ENCODE measurements at regions not wholly inside any gene's neighbourhood (a gene's known extent, or its start where the extent isn't known, plus 50 kb on each side); places are given as distances from the start of the nearest gene placed in this dataset.
A peak's percentile ranks its signal among the peaks of the same experiment; 100 is the strongest.

GRCh38 chr13:40404967-40405716 lies 261.3 kb downstream of the FOXO1 start:
- no peak for DNase-seq

- DNase-seq: no peak
These were observed 259.9 kb downstream of the FOXO1 start for GRCh38 chr13:40406405-40407120.

- no peak for DNase-seq
These were observed 258.9 kb downstream of the FOXO1 start for GRCh38 chr13:40407567-40407966.

- no peak for DNase-seq
These were observed 257.8 kb downstream of the FOXO1 start for GRCh38 chr13:40408602-40409001.

GRCh38 chr13:40409278-40409677 lies 257.2 kb downstream of the FOXO1 start:
- no peak for DNase-seq

- DNase-seq: no peak
These were observed 256.1 kb downstream of the FOXO1 start for GRCh38 chr13:40410315-40410714.

- no peak for DNase-seq
These were observed 246.2 kb downstream of the FOXO1 start for GRCh38 chr13:40420160-40420740.

GRCh38 chr13:40422588-40423235 lies 243.7 kb downstream of the FOXO1 start:
- DNase-seq: no peak

GRCh38 chr13:40428354-40428753 lies 238.1 kb downstream of the FOXO1 start:
- DNase-seq: no peak

GRCh38 chr13:40429706-40430545 lies 236.5 kb downstream of the FOXO1 start:
- no peak for DNase-seq

- DNase-seq: no peak
These were observed 234.1 kb downstream of the FOXO1 start for GRCh38 chr13:40432018-40432978.

- no peak for DNase-seq
These were observed 233.4 kb downstream of the FOXO1 start for GRCh38 chr13:40433001-40433400.

- DNase-seq: no peak
These were observed 232.9 kb downstream of the FOXO1 start for GRCh38 chr13:40433577-40433976.

- DNase-seq: no peak
These were observed 231.7 kb downstream of the FOXO1 start for GRCh38 chr13:40434516-40435397.

GRCh38 chr13:40438022-40438680 lies 228.3 kb downstream of the FOXO1 start:
- DNase-seq: no peak

- DNase-seq: no peak
These were observed 227.2 kb downstream of the FOXO1 start for GRCh38 chr13:40438999-40439797.

- DNase-seq: no peak
These were observed 226.5 kb downstream of the FOXO1 start for GRCh38 chr13:40439928-40440327.

- peak; percentile 41 for DNase-seq
These were observed 225.2 kb downstream of the FOXO1 start for GRCh38 chr13:40440990-40441820.

Measured in DMS79 treated with DMSO at 0.1 percent for 48 hours (cell line).